WTC11 (cell line): ENCODE measurements at regions not wholly inside any gene's neighbourhood (a gene's known extent, or its start where the extent isn't known, plus 50 kb on each side); places are given as distances from the start of the nearest gene placed in this dataset.

Source experiments
- ATAC-seq: fragments of 200-7000 bp; cut with Tn5 transposase; 2 replicates; pipeline ENCODE4 v1.10.0; 2021; ENCODE audit warnings: mild to moderate bottlenecking, moderate library complexity
- CTCF ChIA-PET: fragments of 300-600 bp; sonication (Branson Sonifier 250); formaldehyde crosslinking; loops from one replicate; lab custom pipeline; 2021; ENCODE audit warnings: antibody characterized with exemption; lab: Charles Lee
- POLR2A ChIA-PET: fragments of 350-600 bp; sonication (Branson Sonifier 250); formaldehyde crosslinking; loops from one replicate; lab custom pipeline; 2021; ENCODE audit warnings: antibody characterized with exemption; lab: Charles Lee
- DNase-seq: peaks from one replicate; pipeline ENCODE4 v3.0.0; 2021; ENCODE audit warnings: low spot score
- H3K27ac Mint-ChIP-seq: 2 replicates; pipeline ENCODE4 v1.8.0; 2021; ENCODE audit warnings: mixed read lengths
- H3K27me3 Mint-ChIP-seq: 2 replicates; pipeline ENCODE4 v1.8.0; 2021; ENCODE audit warnings: low read depth, mild to moderate bottlenecking, moderate library complexity, mixed read lengths
- H3K36me3 Mint-ChIP-seq: 2 replicates; pipeline ENCODE4 v1.8.0; 2021; ENCODE audit warnings: mixed read lengths
- H3K4me1 Mint-ChIP-seq: 2 replicates; pipeline ENCODE4 v1.8.0; 2022; ENCODE audit warnings: mixed read lengths
- H3K4me3 Mint-ChIP-seq: 2 replicates; pipeline ENCODE4 v1.8.0; 2021; ENCODE audit warnings: mild to moderate bottlenecking, moderate library complexity, mixed read lengths
- H3K9me3 Mint-ChIP-seq: 2 replicates; pipeline ENCODE4 v1.8.0; 2021; ENCODE audit warnings: mixed read lengths
- CREB1 ChIP-seq: sonication (generic); formaldehyde crosslinking; IDR thresholded peaks from 2 replicates; pipeline ENCODE4 v1.8.0; 2023; ENCODE audit warnings: mild to moderate bottlenecking, missing genetic modification reagents
- CREM ChIP-seq: sonication (generic); formaldehyde crosslinking; IDR thresholded peaks from 2 replicates; pipeline ENCODE4 v1.8.1; 2022; ENCODE audit warnings: mild to moderate bottlenecking, missing genetic modification reagents, moderate library complexity
- ELF4 ChIP-seq: sonication (generic); formaldehyde crosslinking; IDR thresholded peaks from 2 replicates; pipeline ENCODE4 v1.8.1; 2022; ENCODE audit warnings: low read depth, mild to moderate bottlenecking, moderate library complexity, missing genetic modification reagents
- ESRRA ChIP-seq: sonication (generic); formaldehyde crosslinking; IDR thresholded peaks from 2 replicates; pipeline ENCODE4 v1.8.1; 2022; ENCODE audit warnings: mild to moderate bottlenecking, missing genetic modification reagents, borderline replicate concordance
- ETV6 ChIP-seq: sonication (generic); formaldehyde crosslinking; IDR thresholded peaks from 2 replicates; pipeline ENCODE4 v1.8.1; 2022; ENCODE audit warnings: mild to moderate bottlenecking, missing genetic modification reagents
- FOXK1 ChIP-seq: sonication (generic); formaldehyde crosslinking; IDR thresholded peaks from 2 replicates; pipeline ENCODE4 v1.8.0; 2022; ENCODE audit warnings: mild to moderate bottlenecking, moderate library complexity, missing genetic modification reagents
- JAZF1 ChIP-seq: fragments of 250-450 bp; sonication (Bioruptor Pico); IDR thresholded peaks from 2 replicates; pipeline ENCODE4 v1.9.0; 2021; ENCODE audit warnings: moderate library complexity, mild to moderate bottlenecking, inconsistent platforms
- NFYB ChIP-seq: sonication (generic); formaldehyde crosslinking; conservative IDR thresholded peaks from 2 replicates; pipeline ENCODE4 v1.8.0; 2022; ENCODE audit warnings: low read depth, missing genetic modification reagents
- NR3C1 ChIP-seq: sonication (generic); formaldehyde crosslinking; conservative IDR thresholded peaks from 2 replicates; pipeline ENCODE4 v1.8.1; 2023; ENCODE audit warnings: low read depth, mild to moderate bottlenecking, missing genetic modification reagents
- RELA ChIP-seq: sonication (generic); formaldehyde crosslinking; IDR thresholded peaks from 2 replicates; pipeline ENCODE4 v1.8.1; 2022; ENCODE audit warnings: missing genetic modification reagents, mild to moderate bottlenecking, borderline replicate concordance
- SMAD3 ChIP-seq: sonication (generic); formaldehyde crosslinking; IDR thresholded peaks from 2 replicates; pipeline ENCODE4 v1.8.0; 2022; ENCODE audit warnings: missing genetic modification reagents, mild to moderate bottlenecking, borderline replicate concordance
- SMAD4 ChIP-seq: sonication (generic); formaldehyde crosslinking; IDR thresholded peaks from 2 replicates; pipeline ENCODE4 v1.8.0; 2022; ENCODE audit warnings: mild to moderate bottlenecking, missing genetic modification reagents
- TEAD1 ChIP-seq: sonication (generic); formaldehyde crosslinking; IDR thresholded peaks from 2 replicates; pipeline ENCODE4 v1.8.0; 2022; ENCODE audit warnings: mild to moderate bottlenecking, missing genetic modification reagents
- TEAD4 ChIP-seq: sonication (generic); formaldehyde crosslinking; IDR thresholded peaks from 2 replicates; pipeline ENCODE4 v1.8.0; 2022; ENCODE audit warnings: mild to moderate bottlenecking, missing genetic modification reagents
- TP53 ChIP-seq: sonication (generic); formaldehyde crosslinking; IDR thresholded peaks from 2 replicates; pipeline ENCODE4 v1.8.1; 2023; ENCODE audit warnings: mild to moderate bottlenecking, missing genetic modification reagents
- ZBTB21 ChIP-seq: sonication (generic); formaldehyde crosslinking; IDR thresholded peaks from 2 replicates; pipeline ENCODE4 v1.8.1; 2023; ENCODE audit warnings: mild to moderate bottlenecking, missing genetic modification reagents, borderline replicate concordance
- ZNF416 ChIP-seq: fragments of 250-450 bp; sonication (Bioruptor Pico); IDR thresholded peaks from 2 replicates; pipeline ENCODE4 v1.9.0; 2021; ENCODE audit warnings: mild to moderate bottlenecking, inconsistent platforms
- ZNF423 ChIP-seq: fragments of 250-450 bp; sonication (Bioruptor Pico); IDR thresholded peaks from 2 replicates; pipeline ENCODE4 v2.1.2; 2022; ENCODE audit warnings: mild to moderate bottlenecking, moderate library complexity
- TF ChIP-seq, protein P1 (sequence below): sonication (generic); formaldehyde crosslinking; conservative IDR thresholded peaks from 2 replicates; pipeline ENCODE4 v1.8.1; 2022; ENCODE audit warnings: mild to moderate bottlenecking, missing genetic modification reagents
- TF ChIP-seq, protein P2 (sequence below): fragments of 250-450 bp; sonication (Bioruptor Pico); IDR thresholded peaks from 2 replicates; pipeline ENCODE4 v2.1.2; 2022; ENCODE audit warnings: mild to moderate bottlenecking, moderate library complexity
- TF ChIP-seq, protein P3 (sequence below): sonication (generic); formaldehyde crosslinking; IDR thresholded peaks from 2 replicates; pipeline ENCODE4 v1.8.1; 2022; ENCODE audit warnings: missing genetic modification reagents, borderline replicate concordance
- TF ChIP-seq, protein P4 (sequence below): sonication (generic); formaldehyde crosslinking; IDR thresholded peaks from 2 replicates; pipeline ENCODE4 v1.8.1; 2023; ENCODE audit warnings: mild to moderate bottlenecking, missing genetic modification reagents, moderate library complexity

DNA sequence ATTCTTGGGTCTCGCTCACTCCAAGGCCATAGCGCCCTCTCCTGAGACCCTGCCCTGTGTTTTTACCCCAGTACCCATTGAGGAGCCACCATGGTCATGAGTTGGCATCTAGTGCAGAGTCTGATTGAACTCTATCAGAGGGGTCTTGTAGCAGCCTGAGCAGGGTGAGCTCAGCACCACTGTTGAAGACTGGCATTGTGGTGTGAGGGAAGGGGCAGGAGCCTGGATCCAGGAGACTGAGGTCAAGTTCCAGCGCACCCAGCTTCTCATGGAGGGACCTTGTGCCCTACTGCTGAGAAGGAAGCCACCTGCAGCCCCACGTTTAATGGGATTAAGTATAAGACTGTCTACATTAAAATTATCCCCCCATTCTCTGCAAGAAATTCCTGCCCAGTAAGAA lies 65.8 kb upstream of the LARS2 start:
- peaks cover 41% of the 10 kb centered on the region for H3K4me1 Mint-ChIP-seq
- H3K27ac Mint-ChIP-seq = no peak overlapping the region
- no peaks in the 10 kb centered on the region for H3K36me3 Mint-ChIP-seq
- H3K4me3 Mint-ChIP-seq = no peak overlapping the region
- DNase-seq (no peak), ATAC-seq (no peak)
- TF ChIP-seq TEAD1 (CRISPR knock-in tag) (no peak), ESRRA (no peak), ELF4 (CRISPR knock-in tag) (no peak), NR3C1 (CRISPR knock-in tag) (no peak), ZNF423 (CRISPR knock-in tag) (no peak), RELA (CRISPR knock-in tag) (no peak), NFYB (CRISPR knock-in tag) (no peak), SMAD4 (CRISPR knock-in tag) (no peak), TP53 (no peak), ZBTB21 (CRISPR knock-in tag) (no peak), FOXK1 (no peak)
- TF ChIP-seq, protein P1, sequence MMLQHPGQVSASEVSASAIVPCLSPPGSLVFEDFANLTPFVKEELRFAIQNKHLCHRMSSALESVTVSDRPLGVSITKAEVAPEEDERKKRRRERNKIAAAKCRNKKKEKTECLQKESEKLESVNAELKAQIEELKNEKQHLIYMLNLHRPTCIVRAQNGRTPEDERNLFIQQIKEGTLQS (CRISPR knock-in tag) = no peak
- ChIA-PET CTCF (no interaction called here), POLR2A (no interaction called here)
- no peaks in the 10 kb centered on the region for H3K9me3 Mint-ChIP-seq
- no peaks in the 10 kb centered on the region for H3K27me3 Mint-ChIP-seq

DNA sequence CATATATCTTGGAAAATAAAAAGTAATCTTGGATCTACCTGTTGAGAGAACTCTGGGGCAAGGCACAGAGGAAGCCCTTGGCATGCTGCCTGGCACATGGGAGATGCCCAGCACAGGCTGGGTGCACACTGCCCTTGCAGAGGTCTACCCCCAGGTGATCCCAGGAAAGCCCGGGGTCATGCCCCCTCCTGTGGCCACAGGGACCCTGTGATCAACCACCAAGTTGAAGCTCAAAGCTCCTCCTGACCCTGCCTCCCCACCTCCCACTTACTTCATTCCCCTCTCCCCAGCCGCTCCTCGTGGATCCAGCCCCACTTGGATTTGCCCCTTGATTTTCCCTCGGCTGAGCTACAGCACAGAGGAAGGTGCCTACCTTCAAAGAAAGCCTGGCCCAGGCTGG lies 62.7 kb upstream of the LARS2 start:
- ChIA-PET CTCF (no interaction called here), POLR2A (no interaction called here)
- DNase-seq (no peak), ATAC-seq (no peak)
- H3K27ac Mint-ChIP-seq = no peak overlapping the region
- no peaks in the 10 kb centered on the region for H3K36me3 Mint-ChIP-seq
- no peak overlapping the region for H3K4me3 Mint-ChIP-seq
- H3K4me1 Mint-ChIP-seq = peaks cover 16% of the 10 kb centered on the region
- no peak for TF ChIP-seq ETV6 (CRISPR knock-in tag)
- TF ChIP-seq, protein P2, sequence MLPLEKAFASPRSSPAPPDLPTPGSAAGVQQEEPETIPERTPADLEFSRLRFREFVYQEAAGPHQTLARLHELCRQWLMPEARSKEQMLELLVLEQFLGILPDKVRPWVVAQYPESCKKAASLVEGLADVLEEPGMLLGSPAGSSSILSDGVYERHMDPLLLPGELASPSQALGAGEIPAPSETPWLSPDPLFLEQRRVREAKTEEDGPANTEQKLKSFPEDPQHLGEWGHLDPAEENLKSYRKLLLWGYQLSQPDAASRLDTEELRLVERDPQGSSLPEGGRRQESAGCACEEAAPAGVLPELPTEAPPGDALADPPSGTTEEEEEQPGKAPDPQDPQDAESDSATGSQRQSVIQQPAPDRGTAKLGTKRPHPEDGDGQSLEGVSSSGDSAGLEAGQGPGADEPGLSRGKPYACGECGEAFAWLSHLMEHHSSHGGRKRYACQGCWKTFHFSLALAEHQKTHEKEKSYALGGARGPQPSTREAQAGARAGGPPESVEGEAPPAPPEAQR (CRISPR knock-in tag) = no peak
- no peak for TF ChIP-seq CREM (CRISPR knock-in tag)
- TF ChIP-seq ZBTB21 (CRISPR knock-in tag) = no peak
- TF ChIP-seq SMAD3 (CRISPR knock-in tag) = no peak
- TF ChIP-seq TEAD4 = no peak
- TF ChIP-seq, protein P3, sequence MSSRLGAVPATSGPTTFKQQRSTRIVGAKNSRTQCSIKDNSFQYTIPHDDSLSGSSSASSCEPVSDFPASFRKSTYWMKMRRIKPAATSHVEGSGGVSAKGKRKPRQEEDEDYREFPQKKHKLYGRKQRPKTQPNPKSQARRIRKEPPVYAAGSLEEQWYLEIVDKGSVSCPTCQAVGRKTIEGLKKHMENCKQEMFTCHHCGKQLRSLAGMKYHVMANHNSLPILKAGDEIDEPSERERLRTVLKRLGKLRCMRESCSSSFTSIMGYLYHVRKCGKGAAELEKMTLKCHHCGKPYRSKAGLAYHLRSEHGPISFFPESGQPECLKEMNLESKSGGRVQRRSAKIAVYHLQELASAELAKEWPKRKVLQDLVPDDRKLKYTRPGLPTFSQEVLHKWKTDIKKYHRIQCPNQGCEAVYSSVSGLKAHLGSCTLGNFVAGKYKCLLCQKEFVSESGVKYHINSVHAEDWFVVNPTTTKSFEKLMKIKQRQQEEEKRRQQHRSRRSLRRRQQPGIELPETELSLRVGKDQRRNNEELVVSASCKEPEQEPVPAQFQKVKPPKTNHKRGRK (CRISPR knock-in tag) = no peak
- TF ChIP-seq CREB1 (CRISPR knock-in tag) = no peak
- no peak for TF ChIP-seq JAZF1 (CRISPR knock-in tag)
- no peaks in the 10 kb centered on the region for H3K9me3 Mint-ChIP-seq
- no peaks in the 10 kb centered on the region for H3K27me3 Mint-ChIP-seq

DNA sequence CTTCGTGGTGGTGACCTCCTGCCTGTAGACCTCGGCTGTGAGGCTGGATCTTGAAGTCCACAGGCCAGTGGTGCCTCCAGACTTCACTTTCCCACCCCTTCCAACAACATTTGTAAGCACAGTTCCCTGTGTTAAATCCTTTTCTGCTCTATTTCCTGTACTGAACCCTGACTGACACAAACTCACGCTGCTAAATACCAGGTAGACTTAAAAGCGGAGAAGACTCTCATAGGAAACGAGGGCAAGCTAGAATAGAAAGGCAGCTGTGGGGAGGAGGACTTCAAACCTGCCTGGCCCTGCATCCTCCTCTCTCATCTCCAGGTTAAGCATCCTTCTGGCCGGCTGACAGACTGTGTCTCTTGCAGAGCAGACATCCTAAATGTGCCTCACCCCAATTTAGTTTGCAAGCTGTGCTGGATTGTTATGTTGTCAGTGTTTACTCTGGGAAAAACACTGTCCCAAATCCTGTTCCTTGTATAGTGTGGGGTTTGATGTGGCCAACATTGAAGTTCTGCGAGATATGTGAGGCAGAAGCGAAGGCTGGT lies 58.5 kb upstream of the LARS2 start:
- ATAC-seq = no peak
- POLR2A ChIA-PET = no interaction called here
- CTCF ChIA-PET = interaction anchor here (1.3 kb wide), 1 partner anchor 105 kb away, joined by 4 read pairs; no protein-coding TSS in a partner anchor

More for the DNA sequence above, 58.5 kb upstream of the LARS2 start:
- H3K4me1 Mint-ChIP-seq = peaks cover 20% of the 10 kb centered on the region
- no peak for DNase-seq
- no peaks in the 10 kb centered on the region for H3K9me3 Mint-ChIP-seq
- no peaks in the 10 kb centered on the region for H3K27me3 Mint-ChIP-seq
- no peak overlapping the region for H3K27ac Mint-ChIP-seq
- no peaks in the 10 kb centered on the region for H3K36me3 Mint-ChIP-seq
- TF ChIP-seq TEAD4 = no peak
- TF ChIP-seq, protein P4, sequence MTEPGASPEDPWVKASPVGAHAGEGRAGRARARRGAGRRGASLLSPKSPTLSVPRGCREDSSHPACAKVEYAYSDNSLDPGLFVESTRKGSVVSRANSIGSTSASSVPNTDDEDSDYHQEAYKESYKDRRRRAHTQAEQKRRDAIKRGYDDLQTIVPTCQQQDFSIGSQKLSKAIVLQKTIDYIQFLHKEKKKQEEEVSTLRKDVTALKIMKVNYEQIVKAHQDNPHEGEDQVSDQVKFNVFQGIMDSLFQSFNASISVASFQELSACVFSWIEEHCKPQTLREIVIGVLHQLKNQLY (CRISPR knock-in tag) = no peak
- no peak for TF ChIP-seq ZNF416 (CRISPR knock-in tag)
- no peak overlapping the region for H3K4me3 Mint-ChIP-seq
